ENCODE measurements at regions not wholly inside any gene's neighbourhood (a gene's known extent, or its start where the extent isn't known, plus 50 kb on each side); places are given as distances from the start of the nearest gene placed in this dataset.

GRCh38 chr10:20630092-20630643 is 266.9 kb downstream of the NEBL start (continued):
- TF ChIP-seq CHD7 (IDR thresholded peaks at IDR 0.05; ENCODE audit: insufficient replicate concordance, low read length) (no peak), SP1 (IDR thresholded peaks at IDR 0.05; ENCODE audit: low read depth, low read length) (no peak), TCF12 (IDR thresholded peaks at IDR 0.05; ENCODE audit: low read depth, low read length) (no peak), JUND (IDR thresholded peaks at IDR 0.05; ENCODE audit: low read length) (no peak), BACH1 (IDR thresholded peaks at IDR 0.05; ENCODE audit: low read length) (no peak), HDAC2 (IDR thresholded peaks at IDR 0.05; ENCODE audit: borderline replicate concordance in 1 of 2, low read depth in 2 of 2, low read length in 2 of 2) (no peak), TEAD4 (IDR thresholded peaks at IDR 0.05; ENCODE audit: low read depth, low read length) (no peak), E2F6 (IDR thresholded peaks at IDR 0.05) (no peak), BCL11A (IDR thresholded peaks at IDR 0.05; ENCODE audit: low read depth in 2 of 2, low read length in 2 of 2) (no peak), KDM4A (IDR thresholded peaks at IDR 0.05; ENCODE audit: low read depth, low read length, severe bottlenecking) (no peak), CBX8 (IDR thresholded peaks at IDR 0.05; ENCODE audit: borderline replicate concordance, low read depth, low read length) (no peak), CEBPB (IDR thresholded peaks at IDR 0.05; ENCODE audit: low read depth, low read length) (no peak)

Measured in H1 (cell line).